Hepatocyte (in vitro differentiated cells): ENCODE measurements at regions not wholly inside any gene's neighbourhood (a gene's known extent, or its start where the extent isn't known, plus 50 kb on each side); places are given as distances from the start of the nearest gene placed in this dataset.

Experiments used
- DNase-seq: peaks from one replicate; pipeline ENCODE4 v3.0.0-alpha.2; 2016; ENCODE audit warnings: low spot score
- H2AFZ ChIP-seq: fragments of 200-600 bp; sonication (generic); 2 replicates; pipeline ENCODE4 v1.6.0; 2016; ENCODE audit warnings: antibody characterized with exemption, mild to moderate bottlenecking
- H3K27ac ChIP-seq: fragments of 200-600 bp; sonication (generic); 2 replicates; pipeline ENCODE4 v1.5.1; 2016; ENCODE audit warnings: mild to moderate bottlenecking
- H3K27me3 ChIP-seq: fragments of 200-600 bp; sonication (generic); 2 replicates; pipeline ENCODE4 v1.6.1; 2016
- H3K36me3 ChIP-seq: fragments of 200-600 bp; sonication (generic); replicated peaks from 2 replicates; pipeline ENCODE4 v1.5.1; 2016; ENCODE audit warnings: low read depth; ENCODE audit not compliant: insufficient read depth
- H3K4me1 ChIP-seq: fragments of 200-600 bp; sonication (generic); 2 replicates; pipeline ENCODE4 v1.5.1; 2016; ENCODE audit warnings: mild to moderate bottlenecking, moderate library complexity; ENCODE audit not compliant: insufficient read depth
- H3K4me2 ChIP-seq: fragments of 200-600 bp; sonication (generic); 2 replicates; pipeline ENCODE4 v1.6.0; 2016
- H3K4me3 ChIP-seq: fragments of 200-600 bp; sonication (generic); 2 replicates; pipeline ENCODE4 v1.5.1; 2016; ENCODE audit warnings: mild to moderate bottlenecking
- H3K79me2 ChIP-seq: fragments of 200-600 bp; sonication (generic); 2 replicates; pipeline ENCODE4 v1.6.0; 2017; ENCODE audit warnings: mild to moderate bottlenecking
- H3K9me2 ChIP-seq: fragments of 200-600 bp; sonication (generic); replicated peaks from 2 replicates; pipeline ENCODE4 v1.6.0; 2017; ENCODE audit warnings: mild to moderate bottlenecking; ENCODE audit not compliant: insufficient read depth
- H3K9me3 ChIP-seq: fragments of 200-600 bp; sonication (generic); 2 replicates; pipeline ENCODE4 v1.5.1; 2016; ENCODE audit warnings: low read depth, mild to moderate bottlenecking
- H4K20me1 ChIP-seq: fragments of 200-600 bp; sonication (generic); 2 replicates; pipeline ENCODE4 v1.6.0; 2016; ENCODE audit warnings: mild to moderate bottlenecking; ENCODE audit not compliant: insufficient read depth, poor library complexity, severe bottlenecking
- CTCF ChIP-seq: fragments of 200-600 bp; sonication (generic); IDR thresholded peaks from 2 replicates; pipeline ENCODE4 v1.5.1; 2016; ENCODE audit warnings: antibody characterized with exemption, mild to moderate bottlenecking; ENCODE audit not compliant: poor library complexity
- EZH2 ChIP-seq: fragments of 200-600 bp; sonication (generic); IDR thresholded peaks from 2 replicates; pipeline ENCODE4 v1.6.1; 2016; ENCODE audit warnings: antibody characterized with exemption, mild to moderate bottlenecking, borderline replicate concordance
- EZH2phosphoT487 ChIP-seq: fragments of 200-600 bp; sonication (generic); IDR thresholded peaks from one replicate; pipeline ENCODE4 v1.6.1; 2018; ENCODE audit warnings: antibody characterized with exemption, mild to moderate bottlenecking, low read depth, moderate library complexity; ENCODE audit not compliant: unreplicated experiment, severe bottlenecking
- WGBS: methylation state at CpG from one replicate; pipeline ENCODE4 v1.1.6; 2016; ENCODE audit warnings: low lambda C conversion rate; ENCODE audit errors: missing lambda C conversion rate; 5-methylcytosine and 5-hydroxymethylcytosine counted together

- no peaks in the 10 kb centered on the region for H3K36me3 ChIP-seq
- no peaks in the 10 kb centered on the region for H3K9me3 ChIP-seq
- no peak overlapping the region for H3K4me2 ChIP-seq
- no peaks in the 10 kb centered on the region for H3K9me2 ChIP-seq
- H3K27me3 ChIP-seq = no peaks in the 10 kb centered on the region
- H3K27ac ChIP-seq = no peak overlapping the region
- H4K20me1 ChIP-seq = no peaks in the 10 kb centered on the region
- 94% methylated on average over 8 of the region's 8 CpGs for WGBS
- TF ChIP-seq EZH2 (no peak), EZH2phosphoT487 (no peak), CTCF (no peak)
- peaks cover 38% of the 10 kb centered on the region for H3K79me2 ChIP-seq
- no peaks in the 10 kb centered on the region for H3K4me1 ChIP-seq
- DNase-seq = no peak
- H2AFZ ChIP-seq = no peak overlapping the region
- no peak overlapping the region for H3K4me3 ChIP-seq
Measured at GRCh38 chr19:34308381-34309367, 54.3 kb downstream of the GARRE1 start.

GRCh38 chr19:34309368-34310138 lies 55.2 kb downstream of the GARRE1 start:
- 94% methylated on average over 6 of the region's 6 CpGs for WGBS
- Histone ChIP-seq H3K27me3 (no peaks in the 10 kb centered on the region), H3K79me2 (peaks cover 42% of the 10 kb centered on the region), H3K36me3 (no peaks in the 10 kb centered on the region), H3K27ac (no peak overlapping the region), H3K4me3 (no peak overlapping the region), H3K4me1 (no peaks in the 10 kb centered on the region), H3K9me2 (no peaks in the 10 kb centered on the region), H2AFZ (no peak overlapping the region), H3K4me2 (no peak overlapping the region), H3K9me3 (no peaks in the 10 kb centered on the region), H4K20me1 (no peaks in the 10 kb centered on the region)
- TF ChIP-seq CTCF (no peak), EZH2 (no peak), EZH2phosphoT487 (no peak)
- DNase-seq = no peak

- Histone ChIP-seq H3K36me3 (no peaks in the 10 kb centered on the region), H2AFZ (no peak overlapping the region), H3K4me2 (no peak overlapping the region), H3K4me3 (no peak overlapping the region), H3K79me2 (peaks cover 36% of the 10 kb centered on the region), H3K9me2 (no peaks in the 10 kb centered on the region), H3K27me3 (no peaks in the 10 kb centered on the region), H3K4me1 (no peaks in the 10 kb centered on the region), H3K9me3 (no peaks in the 10 kb centered on the region), H3K27ac (no peak overlapping the region), H4K20me1 (no peaks in the 10 kb centered on the region)
- WGBS = 91% methylated on average over 6 of the region's 6 CpGs
- TF ChIP-seq EZH2 = no peak
- TF ChIP-seq EZH2phosphoT487 = no peak
- TF ChIP-seq CTCF = no peak
- no peak for DNase-seq
Measured at GRCh38 chr19:34310494-34310981, 54.5 kb upstream of the GPI start.
